HG03571 (cell line): ENCODE measurements at regions not wholly inside any gene's neighbourhood (a gene's known extent, or its start where the extent isn't known, plus 50 kb on each side); places are given as distances from the start of the nearest gene placed in this dataset.

Experiments used
- ATAC-seq: cut with Tn5 transposase; IDR thresholded peaks from one replicate; pipeline ENCODE4 v1.9.1; 2021; ENCODE audit not compliant: unreplicated experiment

DNA sequence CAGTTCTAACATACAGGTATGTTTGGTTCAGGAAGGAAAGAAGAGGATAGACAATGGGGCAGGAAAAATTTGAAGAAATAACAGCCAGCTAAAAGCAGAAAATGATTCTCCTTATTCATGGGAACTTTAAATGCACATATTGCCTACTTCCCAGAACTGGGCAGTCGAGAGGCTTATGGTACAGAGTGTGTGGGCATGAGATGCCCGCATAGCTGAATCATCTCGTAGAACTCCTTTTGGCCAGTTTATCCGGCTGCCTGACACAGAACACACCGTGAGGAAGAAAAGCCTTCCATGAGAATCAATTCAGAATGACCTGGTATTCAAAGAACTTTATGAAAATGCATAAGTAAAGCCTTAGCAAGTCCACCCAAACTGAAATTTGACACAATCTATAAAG lies 471.6 kb downstream of the SH2D4B start:
- no peak for ATAC-seq

DNA sequence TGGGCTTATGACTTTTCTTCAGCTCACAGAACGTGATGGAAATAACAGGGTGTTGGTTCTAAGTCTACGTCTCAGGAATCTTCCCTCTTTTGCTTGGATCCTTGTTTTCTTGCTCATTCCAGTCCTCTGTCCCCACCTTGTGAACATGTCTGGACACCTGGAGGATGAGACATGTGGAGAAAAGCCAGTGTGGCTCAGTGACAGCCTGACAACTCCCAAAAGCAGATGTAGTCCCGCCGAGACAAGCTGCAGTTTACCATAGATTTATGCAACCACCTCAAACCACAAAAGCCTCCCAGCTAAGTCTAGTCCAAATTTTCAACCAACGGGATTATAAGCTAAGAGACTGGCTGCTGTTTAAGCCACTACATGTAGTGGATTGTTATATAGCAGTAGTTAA lies 476.1 kb downstream of the SH2D4B start:
- no peak for ATAC-seq

DNA sequence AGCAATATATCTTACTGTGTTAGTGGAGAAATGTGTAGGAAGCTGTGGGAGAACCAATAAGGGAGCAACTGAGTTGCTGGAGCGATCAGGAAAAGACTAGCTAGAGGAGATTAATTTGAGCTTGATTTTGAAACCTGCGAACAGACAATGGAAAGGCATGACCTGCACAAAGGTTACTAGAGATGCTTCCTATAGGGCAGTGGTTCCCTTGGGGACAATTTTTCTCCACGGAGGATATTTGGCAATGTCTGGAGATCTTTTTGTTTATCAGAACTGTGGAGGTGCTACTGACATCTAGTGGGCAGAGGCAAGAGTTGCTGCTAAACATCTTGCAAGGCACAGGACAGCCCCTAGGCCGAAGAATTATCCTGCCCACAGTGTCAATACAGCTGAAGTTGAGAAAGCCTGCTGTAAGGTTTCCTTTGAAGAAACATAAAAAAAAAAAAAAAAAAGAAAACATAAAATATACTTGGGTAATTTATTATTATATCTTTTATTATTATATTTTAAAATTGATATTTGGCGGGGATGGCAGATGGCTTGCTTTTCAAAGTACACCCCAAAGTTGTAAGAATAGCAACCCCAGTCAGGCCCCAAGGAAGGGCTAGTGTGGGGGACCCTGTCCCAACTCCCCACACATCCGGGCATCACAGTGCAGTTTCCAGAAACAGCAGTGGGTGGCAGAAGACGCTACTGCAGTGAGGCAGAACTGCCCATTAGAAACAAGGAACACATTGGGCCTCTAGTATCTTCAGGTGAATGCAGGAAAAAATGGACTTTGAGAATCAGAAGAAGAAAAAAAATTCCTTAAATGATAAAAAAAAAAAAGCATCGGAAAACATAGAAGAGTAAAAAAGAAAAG lies 481.6 kb downstream of the SH2D4B start:
- peak; percentile 83 for ATAC-seq

DNA sequence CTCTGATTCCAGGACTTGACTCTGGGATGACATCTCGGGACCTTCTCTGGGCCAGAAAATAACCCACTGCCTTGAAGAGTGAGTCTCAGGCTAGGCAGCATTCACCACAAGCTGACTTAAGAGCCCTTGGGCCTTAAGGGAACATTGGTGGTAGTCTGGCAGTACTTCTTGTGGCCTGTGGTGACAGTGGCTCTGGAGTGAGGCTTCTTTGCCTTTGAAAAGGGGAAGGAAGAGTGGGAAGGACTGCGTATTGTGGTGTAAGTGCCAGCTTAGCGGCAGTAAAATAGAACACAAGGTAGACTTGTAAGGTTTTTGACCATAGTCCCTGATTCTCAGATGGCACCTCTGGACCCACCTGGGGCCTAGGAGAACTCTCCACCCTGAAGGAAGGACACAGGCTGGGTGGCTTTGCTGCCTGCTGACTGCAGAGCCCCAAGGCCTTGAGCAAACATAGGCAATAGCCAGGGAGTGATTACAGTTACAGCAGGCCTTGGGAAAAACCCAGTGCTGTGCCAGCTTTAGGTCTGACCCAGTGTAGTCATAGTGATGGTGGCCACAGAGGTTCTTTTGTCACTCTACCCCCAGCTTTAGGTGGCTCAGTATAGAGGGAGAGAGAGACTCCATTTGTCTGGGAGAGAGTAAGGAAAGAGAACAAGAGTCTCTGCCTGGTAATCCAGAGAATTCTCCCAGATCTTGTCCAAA lies 483.9 kb downstream of the SH2D4B start:
- no peak for ATAC-seq

DNA sequence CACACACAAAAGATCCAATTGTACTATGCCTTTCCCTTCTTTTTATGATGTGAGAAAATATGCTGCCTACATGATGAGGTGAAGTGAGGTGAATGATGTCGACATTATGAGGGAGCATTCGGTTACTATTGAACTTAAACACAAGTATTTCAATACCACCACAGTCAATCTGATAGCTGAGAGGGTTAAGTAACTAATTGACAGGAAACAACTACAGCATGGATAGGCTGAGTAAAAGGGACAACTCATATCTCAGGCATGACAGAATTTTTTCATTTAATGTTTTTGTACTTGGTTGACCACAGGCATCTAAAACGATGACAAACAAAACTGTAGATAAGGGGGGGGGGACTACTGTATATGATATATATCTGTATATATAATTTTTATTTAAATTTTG lies 488.9 kb downstream of the SH2D4B start:
- ATAC-seq: no peak

DNA sequence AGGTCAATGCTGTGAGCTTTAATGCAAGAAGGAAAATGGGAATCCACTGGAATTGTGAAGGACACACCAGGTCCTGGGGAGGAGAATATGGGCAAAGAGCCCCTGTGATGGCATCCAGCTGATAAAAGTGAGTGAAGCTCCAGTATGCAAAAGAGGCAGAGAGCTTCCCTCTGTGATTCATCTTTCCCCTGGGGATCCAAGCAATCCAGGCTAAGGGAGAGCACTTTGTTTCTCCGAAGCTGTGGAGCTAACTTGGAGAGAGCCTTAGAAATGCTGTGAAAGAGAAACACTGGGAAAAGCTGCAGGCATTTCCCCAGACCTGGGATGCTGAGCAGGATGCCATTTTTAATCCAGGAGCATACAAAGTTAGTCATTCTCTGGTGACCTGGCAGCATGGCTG lies 489.5 kb downstream of the SH2D4B start:
- no peak for ATAC-seq

DNA sequence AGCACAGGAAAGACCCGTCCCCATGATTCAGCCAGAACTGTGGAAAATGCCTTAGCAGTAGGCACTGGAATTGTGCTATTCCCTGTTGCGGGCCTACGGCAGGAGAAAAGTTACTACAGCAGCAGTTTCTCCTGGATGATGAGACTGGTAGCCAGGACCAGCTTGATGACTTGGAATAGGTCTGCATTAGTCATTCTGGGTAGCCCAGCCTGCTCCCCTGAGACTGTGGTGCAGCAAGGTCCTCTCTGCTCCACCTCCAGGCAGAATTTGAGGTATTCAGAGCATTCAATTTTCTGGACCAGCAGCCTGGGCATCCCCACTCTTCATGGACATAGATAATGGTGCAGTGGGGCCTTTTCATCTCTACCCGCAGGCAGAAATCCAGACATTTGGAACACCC lies 490.0 kb downstream of the SH2D4B start:
- ATAC-seq: no peak

DNA sequence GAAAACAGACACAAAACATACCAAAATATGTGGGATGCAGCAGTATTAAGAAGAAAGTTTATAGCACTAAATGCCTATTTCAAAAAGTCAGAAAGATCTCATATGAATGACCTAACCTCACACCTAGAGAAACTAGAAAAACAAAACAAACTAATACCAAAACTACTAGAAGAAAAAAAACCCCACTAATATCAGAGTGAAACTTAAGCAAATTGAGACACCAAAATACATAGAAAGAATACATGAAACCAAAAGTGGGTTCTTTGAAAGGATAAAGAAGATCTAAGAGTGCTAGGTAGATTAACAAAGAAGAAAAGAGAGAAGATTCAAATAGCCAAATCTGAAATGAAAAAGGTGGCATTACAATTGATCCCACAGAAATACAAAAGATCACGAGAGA lies 494.1 kb downstream of the SH2D4B start:
- peak; percentile 63 for ATAC-seq

DNA sequence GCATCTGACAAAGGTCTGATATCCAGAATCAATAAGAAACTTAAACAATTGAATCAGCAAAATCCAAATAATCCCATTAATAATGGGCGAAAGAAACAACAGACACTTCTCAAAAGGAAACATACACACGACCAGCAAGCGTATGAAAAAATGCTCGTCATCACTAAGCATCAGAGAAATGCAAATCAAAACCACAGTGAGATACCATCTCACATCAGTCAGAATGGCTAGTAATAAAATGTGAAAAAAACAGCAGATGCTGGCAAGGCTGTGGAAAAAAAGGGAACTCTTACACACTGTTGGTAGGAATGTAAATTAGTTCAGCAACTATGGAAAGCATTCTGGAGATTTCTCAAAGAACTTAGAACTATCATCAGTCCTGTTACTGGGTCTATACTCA lies 496.7 kb downstream of the SH2D4B start:
- ATAC-seq: no peak

DNA sequence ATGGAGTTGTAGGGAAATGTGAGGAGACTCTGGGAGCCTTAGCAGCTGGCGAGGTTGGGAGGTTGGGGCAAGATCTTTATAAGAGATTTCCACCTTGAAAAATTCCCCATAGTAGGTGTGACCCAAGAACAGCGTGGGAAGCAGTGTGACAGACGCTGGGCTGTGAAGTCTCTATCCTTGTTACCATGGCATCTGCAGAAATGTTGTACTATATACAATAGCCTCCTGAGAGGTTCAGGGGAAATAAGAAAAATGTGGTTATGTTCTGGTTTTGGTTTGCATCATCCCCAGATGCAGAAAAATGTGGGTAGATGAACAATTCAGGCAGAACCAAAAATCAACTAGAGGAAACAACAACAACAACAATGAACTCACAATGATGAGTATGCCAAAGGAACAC lies 498.6 kb downstream of the SH2D4B start:
- ATAC-seq: peak; percentile 84

DNA sequence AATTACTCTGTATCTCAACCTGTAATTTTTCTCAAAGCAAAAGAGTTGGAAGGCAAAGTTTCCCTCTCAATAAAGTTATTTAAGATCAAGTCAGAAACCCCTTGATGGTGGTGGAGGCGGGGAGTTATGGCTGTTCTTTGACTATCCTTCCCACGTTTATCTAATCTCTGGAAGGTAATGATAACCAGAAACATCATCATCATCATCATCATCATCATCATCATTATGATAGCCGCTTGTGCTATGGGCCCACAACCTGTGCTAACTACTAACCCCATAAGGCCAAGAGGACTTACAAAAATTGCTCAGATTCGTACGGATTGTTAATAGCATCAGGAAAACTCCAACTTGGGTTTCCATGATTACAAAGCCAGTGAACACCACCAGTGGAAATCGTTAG lies 502.3 kb downstream of the SH2D4B start:
- no peak for ATAC-seq

DNA sequence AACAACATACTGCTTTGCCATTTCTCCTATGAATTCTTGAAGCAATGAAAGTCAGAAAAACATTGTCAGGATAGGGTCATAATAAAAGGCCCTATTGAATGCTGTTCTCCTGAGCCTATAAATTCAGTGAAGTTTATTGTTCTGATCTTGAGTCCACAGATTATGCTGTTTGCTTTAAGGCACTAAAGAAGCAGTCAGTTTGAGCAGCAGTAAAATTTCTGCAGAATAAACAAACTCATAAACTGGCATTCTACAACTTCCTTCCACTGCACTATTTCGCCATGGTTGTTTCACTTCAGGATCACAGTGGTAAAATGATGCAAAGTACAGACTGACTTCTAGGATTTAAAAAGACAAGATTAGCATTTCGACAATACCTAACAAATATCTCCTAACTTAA lies 503.2 kb downstream of the SH2D4B start:
- no peak for ATAC-seq

DNA sequence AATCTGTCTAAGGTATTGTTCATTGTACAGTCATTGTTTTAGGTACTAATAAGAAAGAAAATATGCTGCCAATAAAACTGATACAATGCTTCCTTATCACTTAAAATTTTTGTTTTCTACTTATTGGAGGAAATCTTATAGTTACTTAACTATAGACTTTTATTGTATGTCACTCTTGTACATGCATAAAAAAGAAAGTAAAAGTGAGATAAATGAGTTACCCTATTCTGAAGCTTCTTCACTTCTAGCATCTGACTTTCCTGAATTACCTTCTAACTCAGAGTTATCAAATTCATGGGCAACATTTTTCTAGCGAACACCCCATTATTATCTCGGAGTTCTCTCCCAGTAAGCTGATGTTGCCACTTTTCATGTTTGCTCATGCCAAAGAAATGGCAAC lies 504.9 kb downstream of the SH2D4B start:
- ATAC-seq: no peak

DNA sequence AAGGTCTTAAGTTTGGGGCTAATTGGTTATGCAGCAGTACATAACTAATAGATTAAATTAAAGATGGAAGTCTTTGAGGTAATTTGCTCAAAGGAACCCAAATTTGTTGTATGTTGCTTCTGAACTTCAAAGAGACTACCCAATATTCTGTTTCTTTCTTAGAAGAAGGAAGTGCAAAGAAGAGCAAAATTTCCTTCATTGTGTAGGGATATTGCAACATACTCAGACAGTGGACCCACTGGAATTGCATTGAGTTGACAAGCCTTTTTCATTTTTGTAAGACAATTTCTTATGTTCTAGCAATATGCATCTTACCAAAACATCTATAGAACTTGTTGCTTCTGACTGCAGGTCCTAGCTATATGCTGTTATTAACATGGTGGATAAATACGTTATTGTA lies 527.8 kb downstream of the SH2D4B start:
- ATAC-seq: no peak

DNA sequence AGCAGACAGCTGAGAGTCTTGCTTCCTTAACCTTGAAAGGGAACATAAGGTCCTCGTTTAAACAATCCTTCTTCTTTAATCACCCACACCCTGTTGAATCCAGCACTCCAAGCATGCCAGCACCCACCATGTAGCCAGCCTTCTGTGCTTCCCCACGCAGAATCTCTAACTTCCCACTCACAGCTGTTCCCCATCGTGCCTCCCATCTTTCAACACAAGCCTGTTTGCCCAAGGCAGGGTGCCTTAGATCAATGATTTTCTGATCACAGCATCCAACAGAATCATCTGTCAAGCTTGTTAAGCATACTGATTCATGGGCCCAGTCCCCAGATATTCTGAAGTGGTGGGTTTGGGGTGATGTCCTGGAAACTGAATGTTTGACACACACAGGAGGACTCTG lies 530.8 kb downstream of the SH2D4B start:
- ATAC-seq: no peak

DNA sequence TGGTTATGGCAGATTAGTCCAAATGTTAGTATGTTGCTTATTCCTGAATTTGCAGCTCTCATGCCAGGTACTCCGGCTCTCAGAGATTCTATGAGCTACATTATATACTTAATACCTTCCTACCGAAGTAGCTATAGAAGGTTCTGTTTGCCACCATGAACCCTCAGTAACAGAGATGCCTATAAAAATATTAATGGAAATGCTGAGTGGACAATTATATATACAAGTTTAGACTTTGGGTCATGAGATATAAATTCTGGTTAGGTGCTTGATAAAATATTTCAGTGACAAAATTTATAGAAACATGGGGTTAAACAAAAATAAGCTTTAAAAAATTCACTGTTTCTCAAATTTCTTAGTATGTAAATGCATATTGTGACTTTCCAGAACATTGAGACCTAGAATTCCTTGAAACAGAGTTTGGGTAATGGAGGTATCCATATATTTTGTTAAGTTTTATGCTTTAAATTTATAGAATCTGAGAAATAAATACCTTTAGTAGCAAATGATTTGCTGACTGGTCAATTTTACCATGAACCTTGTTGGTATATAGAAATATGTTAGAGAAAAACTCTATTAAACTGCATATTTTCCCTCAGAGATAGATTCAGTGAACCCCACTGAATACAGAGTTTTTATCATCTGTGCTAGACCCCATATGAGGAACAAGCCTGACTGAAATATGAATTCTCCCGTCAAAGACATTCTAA lies 533.5 kb downstream of the SH2D4B start:
- ATAC-seq: no peak

DNA sequence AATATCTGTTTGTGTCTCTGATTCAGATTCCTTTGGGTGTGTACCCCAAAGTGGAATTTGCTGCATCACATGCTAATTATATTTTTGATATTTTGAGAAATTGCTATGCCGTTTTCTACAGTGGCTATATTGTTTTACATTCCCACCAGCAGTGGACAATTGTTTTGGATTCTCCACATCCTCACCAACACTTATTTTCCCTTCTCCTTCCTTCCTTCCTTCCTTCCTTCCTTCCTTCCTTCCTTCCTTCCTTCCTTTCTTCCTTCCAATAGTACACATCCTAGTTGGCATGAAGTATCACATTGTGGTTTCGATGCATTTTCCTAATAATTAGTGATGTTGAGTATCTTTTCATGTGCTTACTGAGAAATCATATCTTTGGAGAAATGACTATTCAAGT lies 535.5 kb downstream of the SH2D4B start:
- ATAC-seq: no peak

DNA sequence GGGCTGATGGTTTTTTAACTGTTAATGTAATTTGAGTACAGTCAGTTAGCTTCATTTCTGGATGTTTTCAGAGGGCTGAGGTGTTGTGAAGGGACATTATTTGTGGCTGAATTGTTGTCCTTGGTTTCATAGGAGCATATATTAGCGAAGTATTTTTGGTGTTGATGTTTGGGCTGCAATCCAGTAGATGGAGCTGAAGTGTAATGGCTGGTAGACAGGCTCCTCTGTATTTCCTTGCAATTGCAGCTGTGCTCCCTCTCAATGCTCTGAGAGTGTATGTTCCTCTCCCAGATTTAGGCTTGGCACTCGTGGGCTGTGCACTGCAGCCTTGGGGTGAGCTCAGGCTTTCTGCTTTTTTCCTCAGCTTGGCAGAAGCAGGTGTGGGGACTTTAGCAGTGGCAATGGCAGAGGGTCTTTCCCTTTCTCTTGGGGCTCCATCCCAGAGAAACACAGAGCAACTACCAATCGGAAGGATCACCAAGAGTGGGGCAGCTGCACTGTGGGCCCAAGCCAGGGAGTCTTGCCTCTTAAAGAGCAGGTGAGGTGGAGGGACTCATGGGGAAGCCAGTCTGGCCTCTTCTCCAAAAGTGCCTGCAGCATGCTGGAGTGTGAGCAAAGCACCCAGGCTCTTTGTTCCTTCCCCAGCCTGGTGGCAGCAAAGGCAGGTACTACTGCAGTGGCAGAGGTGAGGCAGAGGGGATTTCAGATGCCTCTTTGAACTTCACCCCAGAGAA lies 544.4 kb downstream of the SH2D4B start:
- ATAC-seq: no peak

DNA sequence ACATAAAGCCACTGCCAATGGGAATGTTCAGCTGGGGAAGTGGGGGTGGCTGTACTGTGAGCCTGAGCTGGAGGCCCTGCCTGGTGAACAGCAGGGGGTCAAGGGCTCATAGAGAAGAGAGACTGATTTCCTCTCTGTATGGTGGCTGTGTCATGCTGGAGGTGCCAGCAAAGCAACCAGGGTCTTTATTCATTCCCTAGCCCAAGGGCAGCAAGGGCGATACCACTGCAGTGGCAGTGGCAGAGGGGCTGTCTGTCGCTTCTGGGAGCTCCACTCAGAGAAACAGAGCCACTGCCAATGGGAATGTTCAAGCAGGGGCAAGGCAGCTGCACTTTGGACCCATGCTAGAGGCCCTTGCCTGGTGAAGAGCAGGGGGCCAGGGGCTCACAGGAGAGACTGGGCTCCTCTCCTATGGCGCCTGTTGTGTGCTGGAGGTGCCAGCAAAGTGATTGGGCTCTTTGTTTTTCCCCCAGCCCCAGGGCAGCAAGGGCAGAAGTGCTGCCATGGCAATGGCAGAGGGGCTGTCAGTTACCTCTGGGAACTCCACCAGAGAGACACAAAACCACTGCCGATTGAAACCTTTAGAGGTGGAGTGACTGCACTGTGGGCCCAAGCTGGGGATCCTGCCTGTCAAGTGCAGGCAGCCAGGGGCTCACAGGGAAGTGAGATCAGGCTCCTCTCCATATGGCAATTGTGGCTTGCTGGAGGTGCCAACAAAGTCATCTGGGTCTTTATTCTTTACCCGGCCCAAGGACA lies 545.1 kb downstream of the SH2D4B start:
- ATAC-seq: no peak

DNA sequence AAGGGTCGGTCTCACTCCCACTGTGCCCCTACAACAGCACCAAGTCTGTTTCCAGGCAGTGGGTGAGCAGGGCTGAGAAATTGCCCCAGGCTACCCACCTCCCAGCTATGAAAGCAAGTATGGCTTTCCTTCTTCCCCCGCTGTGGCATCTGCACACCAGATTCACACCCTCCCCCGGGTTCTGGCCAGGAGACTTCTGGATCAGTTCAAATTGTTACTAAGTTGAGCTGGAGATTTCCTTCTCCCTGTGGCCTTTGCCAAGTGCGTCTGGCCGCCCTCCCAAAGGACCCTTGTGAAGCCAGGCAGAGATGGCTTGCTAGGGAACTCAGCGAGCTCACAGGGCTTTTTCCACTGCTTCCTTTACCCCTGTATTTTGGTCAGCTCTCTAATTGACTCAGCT lies 555.4 kb downstream of the SH2D4B start:
- no peak for ATAC-seq

DNA sequence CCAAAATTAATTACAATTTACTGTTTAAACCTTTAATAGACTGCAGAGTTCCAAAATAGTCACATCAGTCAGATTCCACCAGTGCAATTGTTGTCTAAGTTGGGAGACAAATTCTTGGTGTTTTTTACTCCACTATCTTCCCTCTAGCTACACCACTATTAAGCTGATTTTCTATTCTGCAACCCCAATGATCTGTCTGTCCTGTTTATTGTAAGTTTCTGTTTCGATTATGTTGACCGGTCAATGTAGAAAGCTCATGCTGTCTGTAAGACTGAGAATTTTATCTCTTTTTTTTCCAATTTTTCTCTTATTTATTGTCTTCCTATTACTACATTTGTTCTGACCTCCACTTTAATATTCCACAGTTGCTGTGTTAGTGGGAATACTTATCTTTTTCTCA lies 557.5 kb downstream of the SH2D4B start:
- ATAC-seq: no peak
